Stimulated activated naive B cell treated with anti-CD40 and anti-IgM and Interleukin-4, amounts not matched to agents 10 μg/mL and 1 μg/mL and 100 μg/mL, for 72 hours (primary cell): ENCODE measurements at regions not wholly inside any gene's neighbourhood (a gene's known extent, or its start where the extent isn't known, plus 50 kb on each side); places are given as distances from the start of the nearest gene placed in this dataset.

Experiments used
- ATAC-seq, 2 donors: fragments of 150-1000 bp; cut with Tn5 transposase; replicated peaks; 2 replicates each; pipeline ENCODE4 v1.10.0; 2021; ENCODE audit warnings: moderate library complexity in 1 of 2
- DNase-seq: peaks from one replicate; pipeline ENCODE4 v3.0.0; 2021
- H3K27ac Mint-ChIP-seq: one replicate; pipeline ENCODE4 v1.8.0; 2022; ENCODE audit warnings: mild to moderate bottlenecking, mixed read lengths
- H3K27me3 Mint-ChIP-seq, 2 donors: one replicate each; pipeline ENCODE4 v1.8.0; 2022; ENCODE audit warnings: mixed read lengths in 2 of 2
- H3K36me3 Mint-ChIP-seq, 2 donors: one replicate each; pipeline ENCODE4 v1.8.0; 2022; ENCODE audit warnings: mixed read lengths in 2 of 2, mild to moderate bottlenecking in 1 of 2
- H3K4me1 Mint-ChIP-seq, 2 donors: one replicate each; pipeline ENCODE4 v1.8.0; 2022; ENCODE audit warnings: mixed read lengths in 2 of 2, mild to moderate bottlenecking in 1 of 2
- H3K4me3 Mint-ChIP-seq, 2 donors: one replicate each; pipeline ENCODE4 v1.8.0; 2022; ENCODE audit warnings: mild to moderate bottlenecking in 2 of 2, mixed read lengths in 2 of 2, moderate library complexity in 1 of 2
- H3K9me3 Mint-ChIP-seq, 2 donors: one replicate each; pipeline ENCODE4 v1.8.0; 2022; ENCODE audit warnings: mixed read lengths in 2 of 2, mild to moderate bottlenecking in 1 of 2

GRCh38 chr11:42036201-42036600 is 576.7 kb upstream of the LRRC4C start:
- Mint-ChIP-seq H3K27me3 (no peaks in the 10 kb centered on the region), H3K4me1 (no peaks in the 10 kb centered on the region), H3K36me3 (no peaks in the 10 kb centered on the region), H3K27ac (no peak overlapping the region), H3K4me3 (no peak overlapping the region), H3K9me3 (no peaks in the 10 kb centered on the region)
- no peak for DNase-seq
- no peak for ATAC-seq

GRCh38 chr11:42043312-42043711 is 583.9 kb upstream of the LRRC4C start:
- ATAC-seq (no peak), DNase-seq (no peak)
- Mint-ChIP-seq H3K36me3 (no peaks in the 10 kb centered on the region), H3K4me3 (no peak overlapping the region), H3K4me1 (no peaks in the 10 kb centered on the region), H3K27me3 (no peaks in the 10 kb centered on the region), H3K9me3 (peaks cover 4 to 6% of the 10 kb centered on the region in 2 donors), H3K27ac (no peak overlapping the region)

GRCh38 chr11:42047637-42048555 is 588.4 kb upstream of the LRRC4C start:
- Mint-ChIP-seq H3K4me3 (no peak overlapping the region), H3K27ac (no peak overlapping the region), H3K4me1 (no peaks in the 10 kb centered on the region), H3K36me3 (no peaks in the 10 kb centered on the region), H3K27me3 (no peaks in the 10 kb centered on the region), H3K9me3 (peaks cover 4 to 6% of the 10 kb centered on the region in 2 donors)
- no peak for ATAC-seq
- DNase-seq: no peak

- ATAC-seq (no peak), DNase-seq (no peak)
- no peaks in the 10 kb centered on the region for H3K27me3 Mint-ChIP-seq
- H3K27ac Mint-ChIP-seq: no peak overlapping the region
- peaks cover 4 to 7% of the 10 kb centered on the region in 2 donors for H3K9me3 Mint-ChIP-seq
- H3K4me3 Mint-ChIP-seq: no peak overlapping the region
- no peaks in the 10 kb centered on the region for H3K36me3 Mint-ChIP-seq
- H3K4me1 Mint-ChIP-seq: no peaks in the 10 kb centered on the region
Observed at GRCh38 chr11:42049186-42049585, 589.7 kb upstream of the LRRC4C start.

GRCh38 chr11:42049650-42050049 is 590.2 kb upstream of the LRRC4C start:
- H3K27ac Mint-ChIP-seq: no peak overlapping the region
- H3K9me3 Mint-ChIP-seq: peaks cover 3 to 4% of the 10 kb centered on the region in 2 donors
- H3K4me1 Mint-ChIP-seq: no peaks in the 10 kb centered on the region
- H3K27me3 Mint-ChIP-seq: no peaks in the 10 kb centered on the region
- DNase-seq (no peak), ATAC-seq (no peak)
- no peak overlapping the region for H3K4me3 Mint-ChIP-seq
- H3K36me3 Mint-ChIP-seq: no peaks in the 10 kb centered on the region

GRCh38 chr11:42054351-42054900 is 595.0 kb upstream of the LRRC4C start:
- DNase-seq: no peak
- Mint-ChIP-seq H3K4me3 (no peak overlapping the region), H3K9me3 (peaks cover 3 to 4% of the 10 kb centered on the region in 2 donors), H3K4me1 (no peaks in the 10 kb centered on the region), H3K36me3 (no peaks in the 10 kb centered on the region), H3K27me3 (no peaks in the 10 kb centered on the region), H3K27ac (no peak overlapping the region)
- ATAC-seq: no peak

- no peak overlapping the region for H3K4me3 Mint-ChIP-seq
- H3K36me3 Mint-ChIP-seq: no peaks in the 10 kb centered on the region
- no peak overlapping the region for H3K27ac Mint-ChIP-seq
- no peaks in the 10 kb centered on the region for H3K4me1 Mint-ChIP-seq
- H3K9me3 Mint-ChIP-seq: peaks cover 3 to 4% of the 10 kb centered on the region in 2 donors
- no peak for DNase-seq
- H3K27me3 Mint-ChIP-seq: no peaks in the 10 kb centered on the region
- ATAC-seq: no peak
Observed at GRCh38 chr11:42055606-42056005, 596.2 kb upstream of the LRRC4C start.

- no peak overlapping the region for H3K27ac Mint-ChIP-seq
- no peaks in the 10 kb centered on the region for H3K4me1 Mint-ChIP-seq
- no peaks in the 10 kb centered on the region for H3K36me3 Mint-ChIP-seq
- H3K27me3 Mint-ChIP-seq: no peaks in the 10 kb centered on the region
- H3K9me3 Mint-ChIP-seq: peaks cover 0 to 4% of the 10 kb centered on the region in 2 donors
- no peak for DNase-seq
- H3K4me3 Mint-ChIP-seq: no peak overlapping the region
- ATAC-seq: no peak
Observed at GRCh38 chr11:42058794-42059193, 599.3 kb upstream of the LRRC4C start.

GRCh38 chr11:42065199-42065598 is 605.7 kb upstream of the LRRC4C start:
- H3K27ac Mint-ChIP-seq: no peak overlapping the region
- no peaks in the 10 kb centered on the region for H3K4me1 Mint-ChIP-seq
- H3K9me3 Mint-ChIP-seq: peaks cover 0 to 4% of the 10 kb centered on the region in 2 donors
- DNase-seq (no peak), ATAC-seq (no peak)
- no peaks in the 10 kb centered on the region for H3K27me3 Mint-ChIP-seq
- no peak overlapping the region for H3K4me3 Mint-ChIP-seq
- no peaks in the 10 kb centered on the region for H3K36me3 Mint-ChIP-seq

- ATAC-seq (no peak), DNase-seq (no peak)
- Mint-ChIP-seq H3K4me1 (no peaks in the 10 kb centered on the region), H3K36me3 (no peaks in the 10 kb centered on the region), H3K4me3 (no peak overlapping the region), H3K9me3 (peaks cover 0 to 4% of the 10 kb centered on the region in 2 donors), H3K27me3 (no peaks in the 10 kb centered on the region), H3K27ac (no peak overlapping the region)
Observed at GRCh38 chr11:42066113-42066512, 606.7 kb upstream of the LRRC4C start.

GRCh38 chr11:42074306-42074705 is 614.9 kb upstream of the LRRC4C start:
- DNase-seq (no peak), ATAC-seq (no peak)
- Mint-ChIP-seq H3K9me3 (peaks cover 1 to 4% of the 10 kb centered on the region in 2 donors), H3K27ac (no peak overlapping the region), H3K27me3 (no peaks in the 10 kb centered on the region), H3K4me1 (no peaks in the 10 kb centered on the region), H3K4me3 (no peak overlapping the region), H3K36me3 (no peaks in the 10 kb centered on the region)

GRCh38 chr11:42075180-42075579 is 615.7 kb upstream of the LRRC4C start:
- ATAC-seq (no peak), DNase-seq (no peak)
- Mint-ChIP-seq H3K36me3 (no peaks in the 10 kb centered on the region), H3K4me1 (no peaks in the 10 kb centered on the region), H3K27ac (no peak overlapping the region), H3K9me3 (peaks cover 0 to 1% of the 10 kb centered on the region in 2 donors), H3K4me3 (no peak overlapping the region), H3K27me3 (no peaks in the 10 kb centered on the region)

- no peak for ATAC-seq
- H3K4me3 Mint-ChIP-seq: no peak overlapping the region
- peaks cover 0 to 2% of the 10 kb centered on the region in 2 donors for H3K9me3 Mint-ChIP-seq
- no peak for DNase-seq
- no peaks in the 10 kb centered on the region for H3K36me3 Mint-ChIP-seq
- H3K4me1 Mint-ChIP-seq: no peaks in the 10 kb centered on the region
- no peak overlapping the region for H3K27ac Mint-ChIP-seq
- no peaks in the 10 kb centered on the region for H3K27me3 Mint-ChIP-seq
Observed at GRCh38 chr11:42077794-42078193, 618.3 kb upstream of the LRRC4C start.

- Mint-ChIP-seq H3K27ac (no peak overlapping the region), H3K27me3 (no peaks in the 10 kb centered on the region), H3K4me1 (no peaks in the 10 kb centered on the region), H3K36me3 (no peaks in the 10 kb centered on the region), H3K9me3 (peaks cover 4 to 6% of the 10 kb centered on the region in 2 donors), H3K4me3 (no peak overlapping the region)
- no peak for ATAC-seq
- DNase-seq: no peak
Observed at GRCh38 chr11:42085736-42086135, 626.3 kb upstream of the LRRC4C start.

GRCh38 chr11:42093541-42093940 is 634.1 kb upstream of the LRRC4C start:
- Mint-ChIP-seq H3K27me3 (no peaks in the 10 kb centered on the region), H3K36me3 (no peaks in the 10 kb centered on the region), H3K4me3 (no peak overlapping the region), H3K27ac (no peak overlapping the region), H3K4me1 (no peaks in the 10 kb centered on the region), H3K9me3 (peaks cover 0 to 9% of the 10 kb centered on the region in 2 donors)
- DNase-seq: no peak
- ATAC-seq: no peak
